Urothelium cell line (cell line): ENCODE measurements at regions not wholly inside any gene's neighbourhood (a gene's known extent, or its start where the extent isn't known, plus 50 kb on each side); places are given as distances from the start of the nearest gene placed in this dataset.

Source experiments
- DNase-seq: peaks from one replicate; pipeline ENCODE4 v3.0.0; 2011; ENCODE audit warnings: low spot score, mixed read lengths
- FAIRE-seq: peaks from 2 replicates; lab custom pipeline; 2011; peaks lifted over from hg19 to GRCh38; lab: Jason Lieb, UNC

GRCh38 chr5:74275171-74275992 is 365.1 kb downstream of the ENC1 start:
- FAIRE-seq (no peak), DNase-seq (no peak)

DNA sequence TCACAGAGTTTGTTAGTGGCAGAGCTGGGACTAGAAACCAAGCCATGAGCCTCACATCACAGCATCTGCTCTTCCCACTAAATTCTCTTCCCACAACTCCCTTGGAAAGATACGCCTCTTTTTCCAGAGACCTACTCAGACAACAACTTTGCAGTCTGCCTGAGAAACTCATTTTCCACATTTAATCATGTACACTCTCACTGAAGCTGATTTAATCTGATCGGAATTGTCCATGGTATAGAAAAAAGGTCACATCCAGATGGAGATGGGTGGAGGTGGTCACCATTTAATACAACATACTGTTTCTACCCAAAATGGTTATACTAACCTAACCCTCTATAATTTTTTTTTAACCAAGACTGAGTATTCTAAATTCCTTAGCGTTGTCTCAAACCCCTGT is 366.2 kb downstream of the ENC1 start:
- DNase-seq, result no peak
- FAIRE-seq, result peak; percentile 37

DNA sequence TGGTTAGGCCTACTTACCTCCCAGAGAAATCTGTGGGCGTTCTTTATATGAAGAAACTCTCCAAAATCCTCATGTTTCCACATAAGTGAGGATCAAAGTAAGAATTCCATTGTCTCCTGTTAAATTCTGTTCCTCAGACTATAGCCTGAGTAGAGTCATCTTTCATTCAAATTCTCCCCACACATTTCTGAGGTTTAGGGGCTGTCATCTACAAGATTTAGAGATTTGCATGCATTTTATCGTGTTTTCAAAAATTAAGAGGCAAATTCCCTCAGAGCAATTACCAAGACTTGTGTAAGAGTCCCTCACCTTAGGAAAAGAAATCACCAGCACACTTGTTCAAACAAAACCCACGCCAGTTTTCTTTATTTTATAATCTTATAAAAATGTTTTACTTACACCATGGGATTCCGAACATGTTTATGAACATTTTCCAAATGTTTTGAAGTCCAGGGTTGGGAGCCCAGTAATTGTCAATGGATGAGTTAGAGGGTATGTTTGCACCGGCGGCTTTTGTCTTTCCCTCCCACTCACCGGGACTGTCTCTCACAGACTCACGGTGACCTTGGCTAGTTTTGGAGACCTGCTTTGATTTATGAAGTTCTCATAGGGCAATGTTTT is 367.6 kb downstream of the ENC1 start:
- peak; percentile 52 for DNase-seq

DNA sequence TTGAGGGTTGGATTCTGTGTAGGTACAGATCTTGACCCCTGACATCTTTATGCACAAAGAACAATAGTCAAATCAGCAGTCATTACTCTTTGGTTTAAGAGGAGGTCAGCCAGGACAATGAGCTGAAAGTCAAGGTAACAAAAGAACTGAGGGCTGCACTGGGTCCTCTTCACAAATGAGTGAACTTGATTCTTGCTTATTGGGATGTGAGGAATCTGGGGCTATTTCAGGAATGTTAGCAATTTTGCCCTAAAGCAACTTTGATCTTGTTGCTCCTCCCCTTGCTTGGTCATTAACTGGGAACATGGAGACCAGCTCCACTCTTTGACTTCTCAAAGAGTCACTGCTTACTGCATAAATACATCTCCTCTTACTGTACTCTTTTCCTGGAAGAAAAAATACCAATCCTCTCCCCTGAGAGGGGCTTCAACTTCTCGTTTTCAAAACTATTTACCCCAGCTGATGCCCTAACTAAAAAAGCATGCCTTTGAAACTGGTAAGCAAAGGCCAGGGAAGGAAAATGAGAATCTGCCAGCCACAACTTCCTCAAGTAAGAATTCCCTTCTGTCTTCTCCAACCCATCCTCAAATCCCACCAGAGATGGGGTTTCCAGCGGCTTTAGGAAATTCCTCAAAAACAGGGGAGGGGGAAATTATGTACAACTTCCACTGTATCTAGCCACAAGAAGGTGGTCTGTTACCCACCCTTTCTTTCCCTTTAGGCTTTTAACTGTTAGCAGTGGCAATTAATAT is 368.3 kb downstream of the ENC1 start:
- DNase-seq (peak; percentile 50), FAIRE-seq (no peak)

More for the DNA sequence above, 367.6 kb downstream of the ENC1 start:
- no peak for FAIRE-seq

DNA sequence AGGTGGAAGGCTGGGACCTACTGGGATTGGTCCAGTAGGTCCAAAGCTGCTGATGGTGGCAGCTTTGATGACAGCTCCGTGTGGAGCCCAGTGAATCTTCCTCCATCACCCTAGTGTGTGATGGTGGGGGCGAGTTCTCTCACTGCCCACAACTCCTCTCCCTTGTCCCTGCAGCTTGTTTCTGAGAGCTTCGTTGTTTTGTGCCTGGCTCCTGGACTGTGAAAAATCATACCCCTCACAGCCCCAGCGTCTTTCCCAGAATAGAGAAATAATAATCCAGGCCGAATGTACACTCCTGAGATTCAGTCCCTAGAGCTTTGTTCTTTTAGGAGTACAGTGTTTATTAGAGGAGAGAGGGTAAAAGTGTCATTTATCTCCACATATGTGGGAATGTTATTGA is 372.2 kb downstream of the ENC1 start:
- FAIRE-seq (no peak), DNase-seq (no peak)

DNA sequence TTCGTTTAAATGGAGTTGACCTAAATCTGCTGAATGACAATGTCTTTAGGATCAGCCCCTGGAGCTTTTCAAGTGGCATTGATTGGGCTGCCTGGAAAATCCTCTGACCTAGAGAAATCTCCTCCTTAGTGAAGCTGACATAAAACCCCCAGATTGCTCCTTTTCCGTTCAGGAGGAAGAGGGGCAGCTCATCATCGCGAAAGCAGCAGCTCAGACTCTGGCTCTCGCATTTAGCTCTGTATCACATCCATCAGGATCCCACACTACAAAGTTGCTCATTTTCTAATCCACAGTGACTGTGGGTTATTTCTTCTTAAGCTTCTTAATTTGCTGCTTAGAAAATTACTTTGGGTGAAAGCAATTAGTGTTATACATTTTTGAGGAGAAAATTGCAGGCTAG is 373.7 kb downstream of the ENC1 start:
- no peak for FAIRE-seq
- no peak for DNase-seq

DNA sequence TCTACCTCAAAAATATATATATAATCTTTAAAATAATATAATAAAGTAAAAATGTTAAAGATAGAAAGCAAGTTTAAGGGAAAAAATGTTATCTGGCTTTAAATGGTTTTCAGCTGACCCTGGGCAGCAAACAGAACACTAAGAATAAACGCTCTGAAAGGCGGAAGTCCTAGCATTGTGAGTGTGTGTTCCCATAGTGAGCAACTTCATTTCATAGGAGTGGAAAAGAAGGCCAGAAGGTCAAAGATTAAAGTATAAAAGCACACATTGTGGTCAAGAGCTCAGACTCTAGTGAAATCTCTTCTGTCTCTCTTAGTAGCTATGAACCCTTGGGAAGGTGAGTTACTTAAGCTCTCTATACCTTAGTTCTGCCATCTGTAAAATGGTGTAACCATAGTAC is 374.4 kb downstream of the ENC1 start:
- FAIRE-seq, result no peak
- DNase-seq, result no peak

- DNase-seq (no peak), FAIRE-seq (no peak)
These were observed 377.9 kb downstream of the ENC1 start for GRCh38 chr5:74262544-74263207.

GRCh38 chr5:74261866-74262265 is 378.7 kb downstream of the ENC1 start:
- FAIRE-seq (no peak), DNase-seq (no peak)

DNA sequence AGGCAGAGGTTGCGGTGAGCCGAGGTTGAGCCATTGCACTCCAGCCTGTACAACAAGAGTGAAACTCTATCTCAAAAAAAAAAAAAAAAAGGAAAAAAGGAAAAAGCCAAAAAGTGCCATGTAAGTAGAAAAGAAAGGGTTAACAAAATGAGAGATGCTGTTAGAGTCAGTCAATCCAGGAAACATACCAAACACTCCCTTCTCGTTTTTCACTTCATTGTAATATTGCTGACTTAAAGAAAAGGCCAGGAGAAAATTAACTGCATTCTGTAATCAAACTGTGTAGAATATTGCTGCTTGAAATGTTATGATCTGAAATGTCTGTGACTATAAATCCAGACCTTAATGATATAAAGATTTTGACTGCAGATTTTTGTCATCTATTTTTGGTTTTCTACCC is 379.1 kb downstream of the ENC1 start:
- no peak for FAIRE-seq
- DNase-seq, result no peak

- no peak for DNase-seq
- no peak for FAIRE-seq
These were observed 381.0 kb downstream of the ENC1 start for GRCh38 chr5:74259572-74259971.

- FAIRE-seq, result no peak
- no peak for DNase-seq
These were observed 382.2 kb downstream of the ENC1 start for GRCh38 chr5:74258314-74258665.

DNA sequence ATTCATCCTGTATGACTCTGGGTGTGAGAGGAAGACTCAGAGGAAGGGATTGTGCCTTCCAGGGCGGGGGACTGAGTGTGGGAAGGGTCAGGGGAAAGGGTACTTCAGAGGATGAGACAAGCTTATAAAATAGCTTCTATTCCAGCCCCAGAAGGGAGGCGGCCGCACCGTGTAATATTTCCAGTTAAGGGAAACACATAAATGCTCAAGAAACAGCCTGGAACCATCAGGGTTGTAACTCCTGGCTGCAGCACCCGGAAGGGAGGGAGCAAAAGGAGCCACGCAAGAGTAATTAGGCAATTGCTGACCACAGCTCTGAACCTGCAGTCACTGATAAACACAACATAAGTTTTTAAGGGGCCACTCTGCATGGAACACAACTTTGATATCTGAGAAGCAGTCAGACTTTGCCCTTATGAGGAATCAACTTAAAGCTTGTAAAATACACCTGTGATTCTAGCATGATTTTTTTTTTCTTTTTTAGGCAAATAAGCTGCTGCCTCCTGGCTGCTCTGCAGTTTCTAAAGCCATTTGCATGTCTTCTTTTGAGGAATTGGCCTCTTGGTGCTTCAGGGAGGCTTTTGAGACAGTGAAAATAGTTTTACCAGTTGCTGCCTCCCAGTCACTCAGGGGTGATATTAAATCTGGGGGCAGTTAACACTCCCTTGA is 382.7 kb downstream of the ENC1 start:
- FAIRE-seq (no peak), DNase-seq (no peak)

DNA sequence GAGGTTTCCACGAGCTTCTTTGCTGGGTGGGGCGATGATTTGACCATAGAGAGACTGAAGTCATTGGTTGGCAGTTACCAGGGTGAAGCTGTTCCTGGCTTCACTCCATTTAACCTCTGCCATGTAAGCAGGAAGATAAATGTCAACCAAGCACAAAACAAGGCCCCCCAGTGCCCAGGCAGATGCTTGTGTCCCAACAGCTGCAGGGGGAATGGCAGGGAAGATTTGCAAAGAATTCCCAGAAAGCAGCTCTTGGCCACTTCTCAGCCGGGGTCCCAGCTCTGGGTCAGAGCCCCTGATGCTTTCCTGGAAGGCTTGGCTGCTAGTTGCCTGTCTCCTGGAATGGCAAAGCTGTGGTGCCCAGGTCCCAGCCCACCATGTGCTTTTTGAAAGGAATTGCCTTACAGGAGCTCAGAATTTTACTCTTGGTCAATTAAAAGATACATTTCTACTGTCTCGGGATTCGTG is 383.4 kb downstream of the ENC1 start:
- FAIRE-seq, result no peak
- DNase-seq, result no peak

- FAIRE-seq (no peak), DNase-seq (no peak)
These were observed 384.7 kb downstream of the ENC1 start for GRCh38 chr5:74255692-74256392.

DNA sequence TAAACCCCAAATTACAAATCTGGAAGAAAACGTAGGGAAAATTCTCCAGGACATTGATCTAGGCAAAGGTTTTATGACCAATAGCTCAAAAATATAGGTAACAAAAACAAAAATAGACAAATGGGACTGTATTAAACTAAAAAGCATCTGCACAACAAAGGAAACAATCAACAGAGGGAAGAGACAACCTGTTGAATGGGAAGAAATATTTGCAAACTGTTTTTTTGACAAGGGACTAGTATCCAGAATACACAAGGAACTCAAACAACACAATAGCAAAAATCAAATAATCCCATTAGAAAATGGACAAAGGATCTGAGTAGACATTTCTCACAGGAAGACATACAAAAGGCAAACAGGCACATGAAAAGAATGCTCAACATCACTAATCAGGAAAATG is 386.3 kb downstream of the ENC1 start:
- DNase-seq (no peak), FAIRE-seq (no peak)

GRCh38 chr5:74252044-74252443 is 388.5 kb downstream of the ENC1 start:
- DNase-seq (no peak), FAIRE-seq (no peak)

- peak; percentile 83 for DNase-seq
- no peak for FAIRE-seq
These were observed 389.1 kb downstream of the ENC1 start for GRCh38 chr5:74251141-74252035.
